AG04450 (cell line): ENCODE measurements at regions not wholly inside any gene's neighbourhood (a gene's known extent, or its start where the extent isn't known, plus 50 kb on each side); places are given as distances from the start of the nearest gene placed in this dataset.
"Not testable (repeated sequence)": the region's sequence is repeated elsewhere in the genome, so short reads cannot be mapped to it uniquely, and the experiment has no call there.

Experiments used
- CTCF ChIA-PET: fragments of 300-600, 350-600 bp; formaldehyde crosslinking; extraction: SDS; loops from one replicate; lab custom pipeline; 2022; ENCODE audit warnings: antibody characterized with exemption, inconsistent platforms; lab: Charles Lee
- POLR2A ChIA-PET: fragments of 350-600 bp; formaldehyde crosslinking; extraction: SDS; loops from one replicate; lab custom pipeline; 2021; ENCODE audit warnings: antibody characterized with exemption, inconsistent platforms; lab: Yijun Ruan, JAX
- DNase-seq: peaks from one replicate; pipeline ENCODE4 v3.0.0-alpha.2; 2011; ENCODE audit warnings: low read depth, low spot score
- H3K27ac ChIP-seq: one replicate; pipeline ENCODE4 v1.5.1; 2012; ENCODE audit warnings: low read depth, low read length, control low read depth
- H3K27me3 ChIP-seq: one replicate; pipeline ENCODE4 v1.6.0; 2012; ENCODE audit warnings: low read length; ENCODE audit not compliant: control insufficient read depth, insufficient read depth
- H3K4me3 ChIP-seq: 2 replicates; pipeline ENCODE4 v1.5.1; 2011; ENCODE audit warnings: mild to moderate bottlenecking, low read depth, low read length, control low read depth
- H3K9me3 ChIP-seq: 2 replicates; pipeline ENCODE4 v1.5.1; 2012; ENCODE audit warnings: low read length; ENCODE audit not compliant: control insufficient read depth, insufficient read depth
- CTCF ChIP-seq: IDR thresholded peaks from 2 replicates; pipeline ENCODE4 v1.5.1; 2011; ENCODE audit warnings: low read depth, low read length, control low read depth, inconsistent platforms

- H3K27me3 ChIP-seq: no peaks in the 10 kb centered on the region
- no peak overlapping the region for H3K4me3 ChIP-seq
- H3K9me3 ChIP-seq: no peaks in the 10 kb centered on the region; the same call in 1 of the 2 replicates
- DNase-seq: no peak
- ChIA-PET CTCF (interaction anchor here (0.8 kb wide), 1 partner anchor 165 kb away, joined by 3 read pairs; no protein-coding TSS in a partner anchor), POLR2A (no interaction called here)
- no peak overlapping the region for H3K27ac ChIP-seq
- no peak for TF ChIP-seq CTCF
Measured at GRCh38 chr5:108686676-108687075, 61.0 kb upstream of the FER start.

GRCh38 chr5:108685448-108686216 lies 62.1 kb upstream of the FER start:
- CTCF ChIA-PET: interaction anchor here (0.7 to 0.9 kb wide), 2 partner anchors 13 to 30 kb away, joined by 4 read pairs; no protein-coding TSS in a partner anchor
- POLR2A ChIA-PET, H3K27me3 ChIP-seq, DNase-seq, H3K4me3 ChIP-seq, H3K27ac ChIP-seq, H3K9me3 ChIP-seq: not testable (repeated sequence)

GRCh38 chr5:108681079-108681921 lies 66.4 kb upstream of the FER start:
- TF ChIP-seq CTCF: peak; percentile 91
- Histone ChIP-seq H3K27me3 (no peaks in the 10 kb centered on the region), H3K9me3 (no peaks in the 10 kb centered on the region; the same call in 1 of the 2 replicates), H3K4me3 (no peak overlapping the region), H3K27ac (no peak overlapping the region)
- POLR2A ChIA-PET: no interaction called here
- CTCF ChIA-PET: interaction anchor here (0.6 to 2.2 kb wide), 35 partner anchors 8 to 1674 kb away, joined by 3 to 15 read pairs (median 4); no protein-coding TSS in a partner anchor
- peak; percentile 46 for DNase-seq

- Histone ChIP-seq H3K4me3 (no peak overlapping the region), H3K27me3 (no peaks in the 10 kb centered on the region), H3K9me3 (no peaks in the 10 kb centered on the region), H3K27ac (no peak overlapping the region)
- no peak for TF ChIP-seq CTCF
- ChIA-PET CTCF (interaction anchor here (1.0 kb wide), 1 partner anchor 428 kb away, joined by 3 read pairs; no protein-coding TSS in a partner anchor), POLR2A (no interaction called here)
- no peak for DNase-seq
Measured at GRCh38 chr5:108678091-108678490, 69.6 kb upstream of the FER start.

- Histone ChIP-seq H3K27me3 (no peaks in the 10 kb centered on the region), H3K9me3 (no peaks in the 10 kb centered on the region), H3K27ac (no peak overlapping the region), H3K4me3 (no peak overlapping the region)
- ChIA-PET CTCF (interaction anchor here (1.2 kb wide), 1 partner anchor 33 kb away, joined by 3 read pairs; no protein-coding TSS in a partner anchor), POLR2A (no interaction called here)
- no peak for DNase-seq
- no peak for TF ChIP-seq CTCF
Measured at GRCh38 chr5:108675736-108676135, 72.0 kb upstream of the FER start.
